Hepatocyte (in vitro differentiated cells): ENCODE measurements at regions not wholly inside any gene's neighbourhood (a gene's known extent, or its start where the extent isn't known, plus 50 kb on each side); places are given as distances from the start of the nearest gene placed in this dataset.

ENCODE experiments used
- EZH2 ChIP-seq: fragments of 200-600 bp; sonication (generic); IDR thresholded peaks from 2 replicates; pipeline ENCODE4 v1.6.1; 2016; ENCODE audit warnings: antibody characterized with exemption, mild to moderate bottlenecking, borderline replicate concordance
- TF ChIP-seq, protein P1 (sequence below): fragments of 200-600 bp; sonication (generic); IDR thresholded peaks from 2 replicates; pipeline ENCODE4 v1.5.1; 2016; ENCODE audit warnings: antibody characterized with exemption, mild to moderate bottlenecking; ENCODE audit not compliant: poor library complexity

DNA sequence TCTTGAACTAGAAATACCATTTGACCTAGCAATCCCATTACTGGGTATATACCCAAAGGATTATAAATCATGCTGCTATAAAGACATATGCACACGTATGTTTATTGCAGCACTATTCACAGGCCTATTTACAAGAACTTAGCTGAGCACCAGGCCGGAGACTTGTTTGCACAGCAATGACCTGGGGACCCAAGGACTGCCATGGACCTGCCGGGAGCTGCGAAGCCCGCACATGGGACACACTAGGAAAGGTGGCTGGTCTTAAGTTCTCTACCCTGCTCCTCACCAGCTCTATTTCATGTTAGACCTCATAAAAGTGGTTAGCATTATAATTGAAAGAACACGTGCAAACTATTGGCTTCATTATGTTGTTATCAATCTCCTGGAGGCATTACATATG, 70.4 kb upstream of the CST7 start:
- TF ChIP-seq, protein P1, sequence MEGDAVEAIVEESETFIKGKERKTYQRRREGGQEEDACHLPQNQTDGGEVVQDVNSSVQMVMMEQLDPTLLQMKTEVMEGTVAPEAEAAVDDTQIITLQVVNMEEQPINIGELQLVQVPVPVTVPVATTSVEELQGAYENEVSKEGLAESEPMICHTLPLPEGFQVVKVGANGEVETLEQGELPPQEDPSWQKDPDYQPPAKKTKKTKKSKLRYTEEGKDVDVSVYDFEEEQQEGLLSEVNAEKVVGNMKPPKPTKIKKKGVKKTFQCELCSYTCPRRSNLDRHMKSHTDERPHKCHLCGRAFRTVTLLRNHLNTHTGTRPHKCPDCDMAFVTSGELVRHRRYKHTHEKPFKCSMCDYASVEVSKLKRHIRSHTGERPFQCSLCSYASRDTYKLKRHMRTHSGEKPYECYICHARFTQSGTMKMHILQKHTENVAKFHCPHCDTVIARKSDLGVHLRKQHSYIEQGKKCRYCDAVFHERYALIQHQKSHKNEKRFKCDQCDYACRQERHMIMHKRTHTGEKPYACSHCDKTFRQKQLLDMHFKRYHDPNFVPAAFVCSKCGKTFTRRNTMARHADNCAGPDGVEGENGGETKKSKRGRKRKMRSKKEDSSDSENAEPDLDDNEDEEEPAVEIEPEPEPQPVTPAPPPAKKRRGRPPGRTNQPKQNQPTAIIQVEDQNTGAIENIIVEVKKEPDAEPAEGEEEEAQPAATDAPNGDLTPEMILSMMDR = no peak
- no peak for TF ChIP-seq EZH2
